ENCODE measurements at regions not wholly inside any gene's neighbourhood (a gene's known extent, or its start where the extent isn't known, plus 50 kb on each side); places are given as distances from the start of the nearest gene placed in this dataset.
A peak's percentile ranks its signal among the peaks of the same experiment; 100 is the strongest.

DNA sequence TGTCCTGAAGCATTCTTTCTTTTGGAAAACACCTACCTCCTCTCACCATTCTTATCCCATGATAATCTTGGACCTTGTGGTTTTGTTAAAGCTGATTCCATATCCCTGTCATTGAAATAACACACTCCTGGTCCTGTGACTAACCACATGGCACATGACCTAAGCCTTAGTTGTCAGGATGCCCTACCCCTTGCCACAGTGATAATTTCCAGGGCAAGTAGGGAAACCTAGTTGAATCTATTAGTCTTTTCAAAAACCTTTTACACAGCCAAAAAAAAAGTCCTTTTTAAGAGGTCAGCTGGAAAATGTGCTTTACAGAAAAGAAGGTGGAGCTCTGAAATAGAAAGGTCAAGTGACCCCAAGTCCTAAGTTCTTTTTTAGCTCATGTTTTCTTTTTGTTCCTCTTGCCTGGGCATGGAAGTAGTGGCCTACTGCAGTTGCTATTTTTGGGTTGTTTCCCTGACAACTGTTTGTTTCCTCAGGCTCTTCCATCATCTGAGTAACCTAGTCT, 608.4 kb downstream of the LRFN5 start:
- FAIRE-seq (no peak), DNase-seq (ENCODE audit: insufficient read length, low spot score) (peak; percentile 19)

DNA sequence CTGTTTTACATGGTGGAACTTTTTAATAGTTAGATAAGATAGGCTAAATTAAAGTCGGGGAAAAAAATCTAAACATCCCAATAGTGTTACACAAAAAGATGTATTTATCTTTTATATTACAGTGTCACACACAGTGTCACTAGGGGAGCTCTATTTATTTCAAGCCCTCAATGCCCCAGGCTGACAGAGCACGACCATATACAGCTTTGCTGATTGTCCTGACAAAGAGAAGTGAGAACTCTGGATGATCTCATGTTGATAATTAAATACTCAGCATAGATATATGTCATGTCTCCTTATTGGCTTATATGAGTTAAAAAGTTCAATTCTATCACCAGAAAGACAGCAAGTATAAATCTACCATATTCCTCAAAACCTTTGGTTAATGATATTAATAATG, 594.3 kb downstream of the LRFN5 start:
- no peak for DNase-seq (ENCODE audit: insufficient read length, low spot score)
- FAIRE-seq = no peak

DNA sequence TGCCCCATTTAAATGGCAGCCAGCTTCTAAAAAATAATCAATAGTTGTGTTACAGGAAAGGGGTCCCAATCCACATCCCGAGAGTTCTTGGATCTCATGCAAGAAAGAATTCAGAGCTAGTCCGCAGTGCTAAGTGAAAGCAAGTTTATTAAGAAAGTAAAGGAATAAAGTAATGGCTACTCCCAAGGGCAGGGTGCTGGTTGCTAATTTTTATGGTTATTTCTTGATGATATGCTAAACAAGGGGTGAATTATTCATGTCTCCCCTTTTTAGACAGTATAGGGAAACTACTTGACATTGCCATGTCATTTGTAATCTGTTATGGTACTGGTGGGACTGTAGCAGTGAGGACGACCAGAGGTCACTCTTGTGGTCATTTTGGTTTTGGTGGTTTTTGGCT, 591.3 kb downstream of the LRFN5 start:
- FAIRE-seq (no peak), DNase-seq (ENCODE audit: insufficient read length, low spot score) (no peak)

DNA sequence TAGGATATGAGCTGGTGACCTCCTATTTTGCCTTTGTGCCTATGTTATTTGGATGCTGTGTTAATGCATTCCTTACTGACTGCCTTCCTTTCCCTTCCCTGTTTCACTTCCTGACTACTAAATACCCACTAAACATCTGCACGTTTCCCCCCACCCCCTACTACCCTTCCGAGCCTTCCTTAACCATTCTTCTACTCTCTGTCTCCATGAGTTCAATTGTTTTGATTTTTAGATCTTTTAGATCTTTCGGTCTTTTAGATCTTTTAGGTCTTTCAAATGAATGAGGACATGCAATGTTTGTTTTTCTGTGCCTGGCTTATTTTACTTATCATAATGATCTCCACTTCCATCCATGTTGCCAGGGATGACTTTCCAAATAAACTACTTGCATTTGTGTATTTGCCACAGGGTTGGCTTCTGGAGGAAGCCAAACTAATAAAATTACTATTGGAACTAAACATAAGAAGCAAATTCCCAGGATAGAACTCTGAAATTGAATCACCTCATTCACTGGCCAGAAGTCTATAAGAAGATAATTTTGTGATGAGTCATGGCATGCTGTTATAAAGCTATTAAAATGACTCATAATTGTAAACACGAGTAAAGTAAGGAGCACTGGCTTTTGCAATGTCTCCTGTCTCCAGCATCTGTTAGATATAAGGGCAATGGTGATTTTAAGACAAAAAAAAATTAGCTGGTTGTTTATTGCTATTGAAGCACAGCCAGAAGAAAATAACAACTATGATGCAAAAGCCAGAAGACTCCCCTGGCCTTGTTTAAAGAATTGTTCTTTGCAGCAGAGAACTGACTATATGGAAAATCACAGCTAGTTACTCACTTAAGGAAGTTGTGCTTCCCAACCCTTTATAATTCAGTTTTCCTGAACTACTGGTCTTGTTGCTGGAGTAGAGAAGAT, 586.3 kb downstream of the LRFN5 start:
- peak; percentile 41 for DNase-seq (ENCODE audit: insufficient read length, low spot score)
- FAIRE-seq = no peak

DNA sequence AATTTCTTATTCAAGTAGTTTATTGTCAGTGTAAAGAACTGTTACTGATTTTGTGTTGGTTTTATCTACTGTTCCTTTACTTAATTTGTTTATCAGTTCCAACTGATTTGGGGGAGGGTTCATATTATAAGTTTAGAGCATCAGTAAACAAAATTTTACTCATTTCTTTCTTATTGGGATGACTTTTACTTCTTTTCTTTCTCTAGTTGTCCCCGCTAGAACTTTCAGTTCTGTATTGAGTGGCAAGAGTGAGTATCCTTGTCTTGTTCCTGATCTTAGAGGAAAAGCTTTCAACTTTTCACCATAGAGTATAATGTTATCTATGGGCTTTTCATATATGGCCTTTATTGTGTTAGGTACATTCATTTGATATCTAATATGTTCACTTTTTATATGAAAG, 584.1 kb downstream of the LRFN5 start:
- DNase-seq (ENCODE audit: insufficient read length, low spot score) (no peak), FAIRE-seq (no peak)

DNA sequence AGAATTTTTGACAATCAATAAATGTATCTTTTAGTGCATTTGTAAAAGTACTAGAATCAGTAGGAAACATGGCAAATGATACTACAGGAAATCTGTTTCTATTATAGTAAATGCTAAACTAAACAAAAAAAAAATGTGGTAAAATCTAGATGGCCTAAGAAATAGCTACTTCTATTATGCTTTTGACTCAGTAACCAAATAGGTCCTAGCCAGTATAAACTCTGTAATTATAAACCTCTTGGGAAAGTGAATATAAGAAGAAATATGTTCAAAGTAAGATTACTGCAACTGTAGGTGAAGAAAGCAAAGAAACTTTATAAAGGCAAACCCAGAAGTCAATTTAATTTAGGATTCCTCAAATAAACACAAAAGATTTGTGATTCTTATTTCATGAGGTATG, 581.2 kb downstream of the LRFN5 start:
- no peak for DNase-seq (ENCODE audit: insufficient read length, low spot score)
- no peak for FAIRE-seq

DNA sequence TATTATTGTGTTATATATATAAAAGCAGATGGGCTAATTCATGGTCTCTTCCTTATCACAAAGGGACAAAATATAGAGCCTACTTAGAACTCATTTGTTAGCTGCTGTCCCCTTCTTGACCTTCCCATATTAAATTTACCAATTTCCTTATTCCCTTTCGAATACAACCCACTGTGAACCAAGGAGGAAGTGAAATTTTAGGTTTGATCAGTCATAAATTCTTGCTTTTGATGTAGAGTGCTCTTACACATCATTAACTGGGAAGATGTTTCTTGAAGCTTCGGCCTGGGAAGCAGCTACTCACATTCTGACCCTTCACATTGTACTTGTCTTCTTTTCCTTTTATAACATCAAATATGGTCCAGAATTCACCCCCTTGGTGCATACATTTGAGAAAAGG, 579.0 kb downstream of the LRFN5 start:
- FAIRE-seq = no peak

DNA sequence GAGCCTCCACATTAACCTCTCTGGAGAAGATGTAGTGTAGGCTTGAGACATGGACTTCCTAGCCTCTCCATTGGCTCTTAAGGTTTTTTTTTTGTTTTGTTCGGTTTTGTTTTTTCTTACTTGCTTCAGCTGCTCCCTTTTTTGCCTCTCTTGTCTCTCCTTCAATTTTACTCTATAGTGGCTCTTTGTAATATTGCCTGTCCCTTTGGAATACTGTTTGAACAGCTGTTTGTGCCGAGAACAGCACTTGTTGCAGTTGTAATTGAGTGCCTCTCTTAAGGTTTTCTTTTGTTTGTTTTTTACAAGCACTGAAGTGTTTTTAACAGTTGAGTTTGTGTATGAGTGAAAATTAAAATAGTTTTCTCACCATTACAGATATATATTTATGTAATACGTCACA, 567.7 kb downstream of the LRFN5 start:
- FAIRE-seq (no peak), DNase-seq (ENCODE audit: insufficient read length, low spot score) (no peak)

More for the DNA sequence above, 579.0 kb downstream of the LRFN5 start:
- no peak for DNase-seq (ENCODE audit: insufficient read length, low spot score)

DNA sequence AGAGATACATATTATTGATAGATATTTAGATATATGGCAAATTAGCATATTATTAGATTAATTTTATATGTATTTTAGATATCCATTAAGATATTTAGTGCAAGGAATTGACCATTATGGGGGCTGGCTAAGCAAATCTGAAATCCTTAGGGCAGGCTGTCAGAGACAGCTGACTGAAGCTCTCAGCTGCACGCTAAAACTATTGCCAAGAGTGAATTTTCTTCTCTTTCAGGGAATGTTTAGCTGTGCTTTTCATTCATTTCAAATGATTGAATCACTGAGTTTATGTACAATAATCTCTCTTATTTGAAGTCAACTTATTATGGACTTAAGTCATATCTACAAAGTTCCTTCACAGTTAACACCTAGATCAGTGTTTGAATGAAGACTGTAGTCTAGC, 566.5 kb downstream of the LRFN5 start:
- DNase-seq (ENCODE audit: insufficient read length, low spot score) = no peak
- FAIRE-seq = no peak

DNA sequence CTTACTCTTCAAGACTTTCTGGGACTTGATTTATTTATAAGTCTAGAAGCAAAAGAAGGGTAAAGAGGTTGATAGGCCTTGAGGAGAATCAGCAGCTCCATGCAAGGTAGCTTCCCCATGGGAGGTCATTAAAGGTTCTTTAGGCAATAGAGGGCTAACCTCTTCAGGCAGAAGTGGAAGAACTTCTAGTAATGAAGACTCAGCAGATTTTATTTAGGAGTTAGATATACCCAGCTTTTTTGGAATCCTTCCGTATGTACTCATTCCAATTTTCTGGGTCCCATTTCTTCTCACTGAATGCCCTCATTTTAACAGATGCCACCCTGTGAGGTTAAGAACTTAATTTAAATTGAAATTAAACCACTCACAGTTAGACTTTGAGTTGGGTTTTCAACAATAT, 565.6 kb downstream of the LRFN5 start:
- FAIRE-seq = no peak

DNA sequence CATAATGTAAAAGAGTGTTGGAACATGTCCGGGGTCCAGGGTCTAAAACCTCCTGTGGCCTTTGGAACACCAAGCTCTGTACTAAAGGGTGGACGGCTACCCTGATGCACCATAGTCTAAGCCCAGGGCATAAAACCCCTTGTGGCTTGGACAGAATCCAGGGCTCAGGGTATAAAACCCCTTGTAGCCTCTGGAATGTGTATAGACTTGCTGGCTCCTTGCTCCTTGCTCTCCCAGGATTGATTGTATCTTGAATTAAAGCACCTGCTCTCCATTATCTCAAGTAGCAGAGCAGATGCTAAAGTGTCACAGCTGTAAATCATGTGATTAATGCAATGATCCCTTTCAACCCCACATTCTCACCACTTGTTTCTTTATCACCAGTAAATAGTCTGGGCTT, 556.5 kb downstream of the LRFN5 start:
- DNase-seq (ENCODE audit: insufficient read length, low spot score) (no peak), FAIRE-seq (no peak)

More for the DNA sequence above, 565.6 kb downstream of the LRFN5 start:
- no peak for DNase-seq (ENCODE audit: insufficient read length, low spot score)

DNA sequence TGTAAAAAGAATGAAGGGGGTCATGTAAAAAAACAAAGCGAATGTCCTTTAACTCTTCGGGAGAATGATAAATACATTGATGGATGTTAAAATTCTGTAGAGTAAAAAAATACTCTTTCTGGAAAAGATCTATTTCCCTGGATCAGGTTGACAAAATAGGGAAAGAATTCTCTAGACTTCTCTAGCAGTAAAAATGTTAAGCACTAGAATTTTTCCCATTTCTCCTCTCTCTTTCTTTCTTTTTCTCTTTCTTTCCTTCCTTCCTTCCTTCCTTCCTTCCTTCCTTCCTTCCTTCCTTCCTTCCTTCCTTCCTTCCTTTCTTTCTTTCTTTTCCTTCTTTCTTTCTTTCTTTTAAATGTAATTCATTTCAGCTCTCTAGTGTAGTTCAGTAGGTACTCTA, 552.5 kb downstream of the LRFN5 start:
- FAIRE-seq (no peak), DNase-seq (ENCODE audit: insufficient read length, low spot score) (no peak)

DNA sequence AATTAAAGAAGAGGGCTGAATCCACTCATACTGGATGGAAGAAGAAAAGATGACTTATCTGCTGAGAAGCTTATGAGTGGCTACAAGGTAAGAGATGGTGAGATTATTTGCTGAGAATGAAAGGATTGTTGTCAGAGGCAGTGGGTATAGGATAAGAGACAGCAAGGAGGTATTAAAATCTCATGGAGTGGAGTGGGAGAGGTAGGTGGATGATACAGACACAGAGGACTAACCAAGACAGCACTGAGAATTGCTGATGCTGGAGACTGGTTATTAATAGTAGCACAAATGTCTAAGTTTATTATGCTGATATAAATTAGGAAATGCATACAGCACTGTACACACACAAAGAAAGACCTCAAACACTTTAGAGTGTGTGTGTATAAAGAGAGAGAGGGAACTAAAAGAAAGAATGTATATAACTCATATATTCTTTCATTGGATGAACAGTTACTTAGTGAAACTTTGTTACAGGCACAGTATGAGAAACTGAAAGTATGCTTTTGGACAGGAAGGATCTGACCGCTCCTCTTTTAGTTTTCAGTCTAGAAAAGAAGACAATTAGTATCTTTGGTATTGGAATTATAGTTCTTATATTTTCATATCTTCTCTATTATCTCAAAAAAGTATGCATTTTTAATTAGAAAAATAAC, 543.1 kb downstream of the LRFN5 start:
- no peak for FAIRE-seq
- no peak for DNase-seq (ENCODE audit: insufficient read length, low spot score)

DNA sequence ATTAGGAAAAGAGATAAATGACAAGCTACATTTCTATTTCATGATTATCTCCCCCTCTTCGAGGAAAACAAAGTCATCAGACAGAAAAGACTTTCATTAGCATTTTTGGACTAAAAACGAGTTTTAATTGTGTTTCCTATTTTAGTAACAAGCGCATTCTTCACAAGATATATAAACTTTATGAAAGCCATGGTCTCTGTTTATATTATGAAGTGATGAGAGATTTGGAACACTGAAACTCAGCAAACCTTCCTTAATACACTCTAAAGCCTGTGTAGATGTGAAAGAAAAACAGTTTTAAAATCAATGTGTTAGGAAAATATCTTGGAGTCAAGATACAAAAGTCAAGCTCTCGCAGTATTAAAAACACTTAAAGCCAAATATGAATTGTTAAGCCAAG, 539.1 kb downstream of the LRFN5 start:
- FAIRE-seq (no peak), DNase-seq (ENCODE audit: insufficient read length, low spot score) (no peak)

DNA sequence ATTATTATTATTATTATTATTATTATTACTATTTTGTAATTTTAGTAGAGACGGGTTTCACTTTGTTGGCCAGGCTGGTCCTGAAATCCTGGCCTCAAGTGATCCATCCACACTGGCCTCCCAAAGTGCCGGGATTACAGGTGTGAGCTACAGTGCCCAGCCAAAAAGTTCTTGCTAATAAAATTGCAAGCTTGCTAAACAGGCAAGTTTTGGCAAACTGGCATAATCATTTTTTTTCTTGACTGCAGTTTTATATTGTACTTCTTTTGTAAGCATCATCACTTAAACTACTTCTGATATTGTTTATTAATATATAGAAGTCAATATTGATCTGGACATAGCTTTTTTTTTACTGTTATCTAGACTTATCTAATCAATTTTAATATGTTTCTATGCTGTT, 536.4 kb downstream of the LRFN5 start:
- DNase-seq (ENCODE audit: insufficient read length, low spot score) = no peak
- no peak for FAIRE-seq

DNA sequence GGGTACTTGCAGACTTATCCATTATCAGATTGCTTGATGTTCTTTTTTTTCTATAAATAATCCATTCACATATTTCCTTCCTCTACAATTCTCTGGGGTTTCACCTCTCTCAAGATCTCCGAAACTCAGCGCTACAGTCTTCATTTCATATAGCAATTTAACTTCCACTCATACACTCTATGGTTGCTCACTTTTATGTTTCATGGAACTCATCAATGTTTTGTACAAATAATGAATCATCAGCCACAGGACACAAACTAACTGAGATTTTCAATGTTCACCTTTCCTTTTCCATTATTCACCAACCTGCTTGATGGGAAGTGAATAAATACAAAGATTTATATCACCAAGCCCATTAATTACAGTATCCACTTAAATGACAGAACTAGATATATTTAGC, 534.7 kb downstream of the LRFN5 start:
- FAIRE-seq (no peak), DNase-seq (ENCODE audit: insufficient read length, low spot score) (no peak)

DNA sequence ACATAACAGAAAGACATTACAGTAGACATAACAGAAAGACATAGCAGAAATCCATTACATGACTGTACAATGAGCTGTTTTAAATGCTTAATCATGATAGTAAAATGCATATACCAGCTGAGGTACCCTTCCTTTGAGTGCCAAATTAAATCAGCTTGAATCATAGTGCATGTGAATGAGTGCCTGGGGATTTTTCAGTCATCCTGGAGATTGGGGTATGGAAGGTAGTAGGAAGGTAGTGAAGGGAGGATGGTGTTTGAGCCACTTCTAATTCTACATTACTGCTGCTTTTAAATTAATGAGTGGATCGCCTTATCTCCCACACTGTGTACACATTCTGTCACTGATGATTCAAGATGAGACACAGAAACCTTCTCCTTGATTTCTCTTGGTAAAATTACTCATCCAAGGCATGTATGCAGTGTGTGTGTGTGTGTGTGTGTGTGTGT, 534.2 kb downstream of the LRFN5 start:
- no peak for FAIRE-seq

DNA sequence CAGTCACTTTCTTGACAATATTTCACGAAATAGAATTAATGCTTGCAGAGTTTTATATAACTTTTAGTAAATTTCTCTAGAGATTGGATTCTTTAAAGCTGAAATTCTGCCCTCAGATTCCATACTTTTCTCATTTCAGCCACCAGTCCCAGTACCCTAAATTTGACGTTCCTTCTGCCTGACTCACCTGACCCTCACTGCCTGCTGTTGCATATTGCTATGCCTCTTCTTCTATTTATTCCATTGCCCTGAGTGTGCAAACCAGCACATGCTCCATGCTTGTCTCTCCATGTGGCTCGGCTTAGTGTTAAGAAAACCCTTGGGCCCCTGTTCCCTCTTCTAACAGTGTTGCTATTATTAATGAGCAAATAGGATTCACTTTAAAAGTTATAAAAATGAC, 533.3 kb downstream of the LRFN5 start:
- DNase-seq (ENCODE audit: insufficient read length, low spot score) (no peak), FAIRE-seq (no peak)

More for the DNA sequence above, 534.2 kb downstream of the LRFN5 start:
- DNase-seq (ENCODE audit: insufficient read length, low spot score) = peak; percentile 3

DNA sequence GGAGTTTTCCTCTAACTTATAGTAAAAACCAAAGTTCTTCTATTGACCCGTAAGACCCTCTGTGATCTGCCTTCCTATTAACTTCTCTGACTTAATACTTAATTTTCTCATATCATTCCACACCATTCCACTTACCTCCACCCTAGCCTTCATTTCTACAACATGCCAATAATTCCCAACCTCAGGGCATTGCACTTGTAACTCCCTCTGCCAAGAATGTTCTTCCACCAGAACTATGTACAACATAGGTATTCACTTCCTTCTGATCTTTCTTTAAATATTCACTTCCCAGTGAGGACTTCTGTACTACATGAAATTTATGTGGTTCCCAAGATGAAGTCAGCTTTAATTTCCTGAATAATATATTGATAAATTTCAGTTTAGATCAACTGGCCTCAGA, 531.7 kb downstream of the LRFN5 start:
- FAIRE-seq = no peak
- no peak for DNase-seq (ENCODE audit: insufficient read length, low spot score)

DNA sequence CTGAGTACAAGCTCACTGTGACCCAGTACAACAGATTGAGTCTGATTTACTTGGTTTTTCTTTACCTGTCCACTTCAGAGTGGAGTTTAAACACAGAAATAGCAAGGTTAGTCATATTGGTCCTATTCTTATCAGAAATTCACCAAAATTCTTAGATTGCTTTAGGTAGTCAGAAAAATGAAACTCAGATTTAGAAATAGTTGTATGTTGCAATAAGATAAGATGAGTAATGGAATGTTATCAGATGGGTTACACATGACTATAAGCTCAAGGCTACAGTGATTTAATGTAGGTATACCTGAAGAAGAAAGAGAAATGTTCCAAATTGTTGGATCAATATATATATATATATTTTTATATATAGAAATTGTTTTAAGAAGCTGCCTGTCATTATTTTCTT, 524.1 kb downstream of the LRFN5 start:
- DNase-seq (ENCODE audit: insufficient read length, low spot score) (no peak), FAIRE-seq (no peak)

DNA sequence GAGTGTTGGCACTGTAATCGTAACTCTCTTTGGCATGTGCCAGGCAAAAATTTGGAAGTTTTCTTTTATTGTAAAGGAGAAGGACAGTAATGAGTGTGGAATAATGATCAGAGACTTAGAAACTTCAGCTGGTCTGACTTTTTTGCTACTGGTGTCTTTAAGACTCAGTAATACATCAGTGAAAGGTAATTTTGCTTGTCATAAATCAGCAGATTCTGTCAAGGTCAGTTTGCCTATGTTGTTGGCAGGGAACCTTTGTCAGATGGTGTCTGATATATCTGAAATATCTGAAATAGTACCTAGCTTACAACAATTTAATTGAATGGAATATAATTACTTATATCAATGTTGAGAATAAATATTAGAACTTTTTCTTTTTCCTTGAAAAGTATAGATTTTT, 516.9 kb downstream of the LRFN5 start:
- DNase-seq (ENCODE audit: insufficient read length, low spot score) (no peak), FAIRE-seq (no peak)
